Vagina (tissue), 2 donors: ENCODE measurements at regions not wholly inside any gene's neighbourhood (a gene's known extent, or its start where the extent isn't known, plus 50 kb on each side); places are given as distances from the start of the nearest gene placed in this dataset.

Experiments
- DNase-seq, 2 donors: peaks; one replicate each; pipeline ENCODE4 v3.0.0-alpha.2; 2017; ENCODE audit errors: extremely low spot score in 2 of 2
- H3K27ac ChIP-seq: fragments of 200-600 bp; sonication (generic); one replicate; pipeline ENCODE4 v1.5.1; 2019
- H3K27me3 ChIP-seq: fragments of 200-600 bp; sonication (generic); one replicate; pipeline ENCODE4 v1.5.1; 2019
- H3K36me3 ChIP-seq, 2 donors: fragments of 200-600 bp; sonication (generic); one replicate each; pipeline ENCODE4 v1.5.1; 2017 to 2019
- H3K4me1 ChIP-seq: fragments of 200-600 bp; sonication (generic); one replicate; pipeline ENCODE4 v1.5.1; 2019
- H3K4me3 ChIP-seq, 2 donors: fragments of 200-600 bp; sonication (generic); 1 replicate in 1 of 2; 2 replicates in 1 of 2; pipeline ENCODE4 v1.5.1; 2016 to 2019
- H3K9me3 ChIP-seq: fragments of 200-600 bp; sonication (generic); one replicate; pipeline ENCODE4 v1.5.1; 2019
- CTCF ChIP-seq, 3 experiments: fragments of 450-650 bp in 2 of 3; fragments of 200-600 bp in 1 of 3; sonication (generic) in 1 of 3; IDR thresholded peaks; one replicate each; pipeline ENCODE4 v1.5.1; 2017 to 2019; ENCODE audit warnings: antibody characterized with exemption in 3 of 3, mild to moderate bottlenecking in 2 of 3, moderate library complexity in 2 of 3
- POLR2A ChIP-seq, 2 donors: fragments of 450-650 bp; IDR thresholded peaks; one replicate each; pipeline ENCODE4 v1.6.1; 2017; ENCODE audit warnings: antibody characterized with exemption in 2 of 2, mild to moderate bottlenecking in 2 of 2, moderate library complexity in 2 of 2
- POLR2AphosphoS5 ChIP-seq, 2 donors: sonication (generic); formaldehyde crosslinking; IDR thresholded peaks; one replicate each; pipeline ENCODE4 v1.9.0; 2017; ENCODE audit warnings: antibody characterized with exemption in 2 of 2, mild to moderate bottlenecking in 2 of 2, low read depth in 1 of 2; ENCODE audit not compliant: insufficient read depth in 1 of 2
- intact Hi-C: fragments of 100-400 bp; cut with DNase I; formaldehyde crosslinking; loops from one replicate; pipeline ENCODE4 v1.15.1; 2023

- Histone ChIP-seq H3K9me3 (no peaks in the 10 kb centered on the region), H3K27me3 (no peaks in the 10 kb centered on the region), H3K4me1 (peaks cover 17% of the 10 kb centered on the region), H3K27ac (peak overlapping the region; percentile 32), H3K36me3 (no peaks in the 10 kb centered on the region), H3K4me3 (no peak overlapping the region)
- DNase-seq, result no peak
- TF ChIP-seq CTCF (IDR thresholded peaks at IDR 0.05) (no peak), POLR2AphosphoS5 (IDR thresholded peaks at IDR 0.05; ENCODE audit: insufficient read depth in 1 of 2, low read depth in 1 of 2) (no peak), POLR2A (IDR thresholded peaks at IDR 0.05) (no peak)
- intact Hi-C loops, result no loop called here
Observed at GRCh38 chr10:4345877-4346646, 479.9 kb upstream of the AKR1E2 start.

- intact Hi-C loops, result no loop called here
- H3K4me3 ChIP-seq, result no peak overlapping the region
Observed at GRCh38 chr10:4344492-4344994, 481.5 kb upstream of the AKR1E2 start.

GRCh38 chr10:4343873-4344272, 482.1 kb upstream of the AKR1E2 start:
- Histone ChIP-seq H3K4me1 (peaks cover 17% of the 10 kb centered on the region), H3K27me3 (no peaks in the 10 kb centered on the region), H3K36me3 (no peaks in the 10 kb centered on the region), H3K27ac (peak overlapping the region; percentile 57), H3K4me3 (no peak overlapping the region), H3K9me3 (no peaks in the 10 kb centered on the region)
- intact Hi-C loops, result no loop called here
- no peak for DNase-seq
- no peak for TF ChIP-seq CTCF (IDR thresholded peaks at IDR 0.05)
- TF ChIP-seq POLR2A (IDR thresholded peaks at IDR 0.05), result no peak
- no peak for TF ChIP-seq POLR2AphosphoS5 (IDR thresholded peaks at IDR 0.05; ENCODE audit: insufficient read depth in 1 of 2, low read depth in 1 of 2)

More at GRCh38 chr10:4344492-4344994, 481.5 kb upstream of the AKR1E2 start:
- Histone ChIP-seq H3K27me3 (no peaks in the 10 kb centered on the region), H3K36me3 (no peaks in the 10 kb centered on the region), H3K27ac (peak overlapping the region; percentile 57), H3K4me1 (peaks cover 17% of the 10 kb centered on the region), H3K9me3 (no peaks in the 10 kb centered on the region)
- no peak for DNase-seq
- TF ChIP-seq CTCF (IDR thresholded peaks at IDR 0.05), result no peak
- no peak for TF ChIP-seq POLR2A (IDR thresholded peaks at IDR 0.05)
- TF ChIP-seq POLR2AphosphoS5 (IDR thresholded peaks at IDR 0.05; ENCODE audit: insufficient read depth in 1 of 2, low read depth in 1 of 2), result peak; percentile 16 to 70

GRCh38 chr10:4343091-4343490, 482.9 kb upstream of the AKR1E2 start:
- Histone ChIP-seq H3K36me3 (no peaks in the 10 kb centered on the region), H3K27ac (no peak overlapping the region), H3K27me3 (no peaks in the 10 kb centered on the region), H3K4me1 (peaks cover 17% of the 10 kb centered on the region), H3K4me3 (no peak overlapping the region), H3K9me3 (no peaks in the 10 kb centered on the region)
- TF ChIP-seq POLR2AphosphoS5 (IDR thresholded peaks at IDR 0.05; ENCODE audit: insufficient read depth in 1 of 2, low read depth in 1 of 2), result no peak
- TF ChIP-seq POLR2A (IDR thresholded peaks at IDR 0.05), result no peak
- no peak for TF ChIP-seq CTCF (IDR thresholded peaks at IDR 0.05)
- no peak for DNase-seq
- intact Hi-C loops, result no loop called here

GRCh38 chr10:4338768-4339167, 487.2 kb upstream of the AKR1E2 start:
- DNase-seq, result no peak
- TF ChIP-seq POLR2A (IDR thresholded peaks at IDR 0.05) (no peak), CTCF (IDR thresholded peaks at IDR 0.05) (no peak)
- Histone ChIP-seq H3K27ac (no peak overlapping the region), H3K4me3 (no peak overlapping the region), H3K27me3 (no peaks in the 10 kb centered on the region), H3K36me3 (no peaks in the 10 kb centered on the region), H3K9me3 (no peaks in the 10 kb centered on the region), H3K4me1 (no peaks in the 10 kb centered on the region)
- intact Hi-C loops, result no loop called here
